NOMO-1 (cell line): ENCODE measurements at regions not wholly inside any gene's neighbourhood (a gene's known extent, or its start where the extent isn't known, plus 50 kb on each side); places are given as distances from the start of the nearest gene placed in this dataset.

ENCODE experiments used
- DNase-seq, 2 experiments: peaks; one replicate each; lab custom pipeline; 2025; ENCODE audit not compliant: unreplicated experiment in 2 of 2; lab: John Stamatoyannopoulos, UW

- DNase-seq: no peak
Measured at GRCh38 chr18:39759926-39760325, 2194.3 kb upstream of the CELF4 start.

GRCh38 chr18:39753178-39753577 lies 2187.6 kb upstream of the CELF4 start:
- DNase-seq: no peak

GRCh38 chr18:39752351-39752750 lies 2186.8 kb upstream of the CELF4 start:
- no peak for DNase-seq

- DNase-seq: no peak
Measured at GRCh38 chr18:39751921-39752320, 2186.3 kb upstream of the CELF4 start.

- no peak for DNase-seq
Measured at GRCh38 chr18:39751161-39751560, 2185.6 kb upstream of the CELF4 start.

GRCh38 chr18:39749154-39749553 lies 2183.6 kb upstream of the CELF4 start:
- no peak for DNase-seq

- no peak for DNase-seq
Measured at GRCh38 chr18:39748727-39749126, 2183.1 kb upstream of the CELF4 start.

GRCh38 chr18:39746201-39746600 lies 2180.6 kb upstream of the CELF4 start:
- DNase-seq: no peak

- no peak for DNase-seq
Measured at GRCh38 chr18:39743463-39743862, 2177.9 kb upstream of the CELF4 start.

GRCh38 chr18:39741755-39742466 lies 2176.3 kb upstream of the CELF4 start:
- DNase-seq: no peak

GRCh38 chr18:39737869-39738268 lies 2172.3 kb upstream of the CELF4 start:
- DNase-seq: no peak

- DNase-seq: no peak
Measured at GRCh38 chr18:39732918-39733317, 2167.3 kb upstream of the CELF4 start.

- DNase-seq: no peak
Measured at GRCh38 chr18:39730606-39731005, 2165.0 kb upstream of the CELF4 start.

- DNase-seq: no peak
Measured at GRCh38 chr18:39724652-39725051, 2159.1 kb upstream of the CELF4 start.

- no peak for DNase-seq
Measured at GRCh38 chr18:39721712-39722111, 2156.1 kb upstream of the CELF4 start.

- no peak for DNase-seq
Measured at GRCh38 chr18:39713961-39714360, 2148.4 kb upstream of the CELF4 start.

- DNase-seq: no peak
Measured at GRCh38 chr18:39711701-39712100, 2146.1 kb upstream of the CELF4 start.

- DNase-seq: no peak
Measured at GRCh38 chr18:39705362-39705761, 2139.8 kb upstream of the CELF4 start.

- no peak for DNase-seq
Measured at GRCh38 chr18:39702888-39703287, 2137.3 kb upstream of the CELF4 start.

GRCh38 chr18:39701839-39702238 lies 2136.2 kb upstream of the CELF4 start:
- no peak for DNase-seq

- DNase-seq: no peak
Measured at GRCh38 chr18:39701055-39701783, 2135.6 kb upstream of the CELF4 start.

- no peak for DNase-seq
Measured at GRCh38 chr18:39699340-39699964, 2133.9 kb upstream of the CELF4 start.
